Stimulated activated CD8-positive, alpha-beta memory T cell treated with anti-CD3 and anti-CD28 coated beads, Interleukin-7, amount 100 ng/mL, for 48 hours (primary cell): ENCODE measurements at regions not wholly inside any gene's neighbourhood (a gene's known extent, or its start where the extent isn't known, plus 50 kb on each side); places are given as distances from the start of the nearest gene placed in this dataset.
"Not testable (repeated sequence)": the region's sequence is repeated elsewhere in the genome, so short reads cannot be mapped to it uniquely, and the experiment has no call there.

Experiments
- DNase-seq, 2 donors: peaks; one replicate each; pipeline ENCODE4 v3.0.0-alpha.2; 2020; ENCODE audit warnings: low read depth in 1 of 2; ENCODE audit errors: extremely low read depth in 1 of 2

- no peak for DNase-seq
Observed at GRCh38 chr4:19650903-19651864, 600.5 kb upstream of the SLIT2 start.

GRCh38 chr4:19645589-19645988 is 606.1 kb upstream of the SLIT2 start:
- no peak for DNase-seq

GRCh38 chr4:19636451-19636850 is 615.3 kb upstream of the SLIT2 start:
- no peak for DNase-seq

GRCh38 chr4:19631814-19632213 is 619.9 kb upstream of the SLIT2 start:
- DNase-seq = no peak

- no peak for DNase-seq
Observed at GRCh38 chr4:19623866-19624265, 627.8 kb upstream of the SLIT2 start.

- DNase-seq = no peak
Observed at GRCh38 chr4:19615086-19615689, 636.5 kb upstream of the SLIT2 start.

- no peak for DNase-seq
Observed at GRCh38 chr4:19614171-19614570, 637.5 kb upstream of the SLIT2 start.

- no peak for DNase-seq
Observed at GRCh38 chr4:19596342-19596741, 655.4 kb upstream of the SLIT2 start.

- no peak for DNase-seq
Observed at GRCh38 chr4:19592391-19592790, 659.3 kb upstream of the SLIT2 start.

GRCh38 chr4:19583827-19584569 is 667.7 kb upstream of the SLIT2 start:
- DNase-seq = no peak

GRCh38 chr4:19580095-19580494 is 671.6 kb upstream of the SLIT2 start:
- DNase-seq = no peak

- no peak for DNase-seq
Observed at GRCh38 chr4:19579608-19580007, 672.1 kb upstream of the SLIT2 start.

- DNase-seq = no peak
Observed at GRCh38 chr4:19577097-19577496, 674.6 kb upstream of the SLIT2 start.

- no peak for DNase-seq
Observed at GRCh38 chr4:19575924-19576323, 675.8 kb upstream of the SLIT2 start.

- DNase-seq = no peak
Observed at GRCh38 chr4:19566041-19566440, 685.7 kb upstream of the SLIT2 start.

- DNase-seq = no peak
Observed at GRCh38 chr4:19562456-19562855, 689.2 kb upstream of the SLIT2 start.

GRCh38 chr4:19557161-19557560 is 694.5 kb upstream of the SLIT2 start:
- no peak for DNase-seq

GRCh38 chr4:19556276-19556675 is 695.4 kb upstream of the SLIT2 start:
- not testable (repeated sequence) for DNase-seq

GRCh38 chr4:19547463-19547862 is 704.2 kb upstream of the SLIT2 start:
- no peak for DNase-seq

- no peak for DNase-seq
Observed at GRCh38 chr4:19544446-19545125, 707.1 kb upstream of the SLIT2 start.
